OCI-LY1 (cell line): ENCODE measurements at regions not wholly inside any gene's neighbourhood (a gene's known extent, or its start where the extent isn't known, plus 50 kb on each side); places are given as distances from the start of the nearest gene placed in this dataset.
"Not testable (repeated sequence)": the region's sequence is repeated elsewhere in the genome, so short reads cannot be mapped to it uniquely, and the experiment has no call there.

Experiments
- EZH2 ChIP-seq: fragments of 200-600 bp; sonication (generic), shearing (Covaris generic); IDR thresholded peaks from 2 replicates; pipeline ENCODE4 v1.8.0; 2017; ENCODE audit warnings: borderline replicate concordance, mixed run types, mild to moderate bottlenecking, antibody characterized with exemption, low read length, moderate library complexity, mixed read lengths
- TF ChIP-seq, protein P1 (sequence below): fragments of 200-600 bp; sonication (generic), shearing (Covaris generic); IDR thresholded peaks from 2 replicates; pipeline ENCODE4 v1.5.1; 2017; ENCODE audit warnings: mild to moderate bottlenecking, antibody characterized with exemption, low read length, moderate library complexity, mixed read lengths

GRCh38 chr16:16458579-16458978 lies 79.6 kb downstream of the NPIPA7 start:
- TF ChIP-seq, protein P1, sequence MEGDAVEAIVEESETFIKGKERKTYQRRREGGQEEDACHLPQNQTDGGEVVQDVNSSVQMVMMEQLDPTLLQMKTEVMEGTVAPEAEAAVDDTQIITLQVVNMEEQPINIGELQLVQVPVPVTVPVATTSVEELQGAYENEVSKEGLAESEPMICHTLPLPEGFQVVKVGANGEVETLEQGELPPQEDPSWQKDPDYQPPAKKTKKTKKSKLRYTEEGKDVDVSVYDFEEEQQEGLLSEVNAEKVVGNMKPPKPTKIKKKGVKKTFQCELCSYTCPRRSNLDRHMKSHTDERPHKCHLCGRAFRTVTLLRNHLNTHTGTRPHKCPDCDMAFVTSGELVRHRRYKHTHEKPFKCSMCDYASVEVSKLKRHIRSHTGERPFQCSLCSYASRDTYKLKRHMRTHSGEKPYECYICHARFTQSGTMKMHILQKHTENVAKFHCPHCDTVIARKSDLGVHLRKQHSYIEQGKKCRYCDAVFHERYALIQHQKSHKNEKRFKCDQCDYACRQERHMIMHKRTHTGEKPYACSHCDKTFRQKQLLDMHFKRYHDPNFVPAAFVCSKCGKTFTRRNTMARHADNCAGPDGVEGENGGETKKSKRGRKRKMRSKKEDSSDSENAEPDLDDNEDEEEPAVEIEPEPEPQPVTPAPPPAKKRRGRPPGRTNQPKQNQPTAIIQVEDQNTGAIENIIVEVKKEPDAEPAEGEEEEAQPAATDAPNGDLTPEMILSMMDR, result not testable (repeated sequence)
- not testable (repeated sequence) for TF ChIP-seq EZH2
